GM12875 (cell line): ENCODE measurements at regions not wholly inside any gene's neighbourhood (a gene's known extent, or its start where the extent isn't known, plus 50 kb on each side); places are given as distances from the start of the nearest gene placed in this dataset.

ENCODE experiments used
- H3K4me3 ChIP-seq: one replicate; pipeline ENCODE4 v1.5.1; 2011; ENCODE audit warnings: low read depth, low read length, control low read depth
- TF ChIP-seq, protein P1 (sequence below): IDR thresholded peaks from 2 replicates; pipeline ENCODE4 v1.5.1; 2011; ENCODE audit warnings: low read depth, mild to moderate bottlenecking, control low read depth, inconsistent platforms, low read length, moderate library complexity, borderline replicate concordance; ENCODE audit not compliant: insufficient read depth

DNA sequence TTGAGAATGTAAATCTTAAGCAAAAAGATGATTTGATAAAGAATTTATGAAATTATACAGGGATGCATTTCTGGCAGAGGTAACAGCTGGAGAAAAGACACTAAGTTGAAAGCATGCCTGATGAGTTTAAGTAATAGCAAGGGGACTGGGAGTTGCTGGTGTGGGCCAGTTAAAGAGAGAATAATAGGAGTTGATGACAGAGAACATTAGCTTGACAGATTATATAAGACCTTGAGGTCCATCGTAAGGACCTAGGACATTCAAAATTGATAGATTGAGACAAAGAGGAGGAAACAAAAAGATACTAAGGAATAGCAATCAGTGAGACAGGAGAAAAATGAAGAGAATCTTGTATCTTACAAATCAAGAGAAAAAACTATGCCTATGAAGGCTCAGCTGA lies 84.7 kb upstream of the TMPRSS15 start:
- no peak overlapping the region for H3K4me3 ChIP-seq
- TF ChIP-seq, protein P1, sequence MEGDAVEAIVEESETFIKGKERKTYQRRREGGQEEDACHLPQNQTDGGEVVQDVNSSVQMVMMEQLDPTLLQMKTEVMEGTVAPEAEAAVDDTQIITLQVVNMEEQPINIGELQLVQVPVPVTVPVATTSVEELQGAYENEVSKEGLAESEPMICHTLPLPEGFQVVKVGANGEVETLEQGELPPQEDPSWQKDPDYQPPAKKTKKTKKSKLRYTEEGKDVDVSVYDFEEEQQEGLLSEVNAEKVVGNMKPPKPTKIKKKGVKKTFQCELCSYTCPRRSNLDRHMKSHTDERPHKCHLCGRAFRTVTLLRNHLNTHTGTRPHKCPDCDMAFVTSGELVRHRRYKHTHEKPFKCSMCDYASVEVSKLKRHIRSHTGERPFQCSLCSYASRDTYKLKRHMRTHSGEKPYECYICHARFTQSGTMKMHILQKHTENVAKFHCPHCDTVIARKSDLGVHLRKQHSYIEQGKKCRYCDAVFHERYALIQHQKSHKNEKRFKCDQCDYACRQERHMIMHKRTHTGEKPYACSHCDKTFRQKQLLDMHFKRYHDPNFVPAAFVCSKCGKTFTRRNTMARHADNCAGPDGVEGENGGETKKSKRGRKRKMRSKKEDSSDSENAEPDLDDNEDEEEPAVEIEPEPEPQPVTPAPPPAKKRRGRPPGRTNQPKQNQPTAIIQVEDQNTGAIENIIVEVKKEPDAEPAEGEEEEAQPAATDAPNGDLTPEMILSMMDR, result no peak

DNA sequence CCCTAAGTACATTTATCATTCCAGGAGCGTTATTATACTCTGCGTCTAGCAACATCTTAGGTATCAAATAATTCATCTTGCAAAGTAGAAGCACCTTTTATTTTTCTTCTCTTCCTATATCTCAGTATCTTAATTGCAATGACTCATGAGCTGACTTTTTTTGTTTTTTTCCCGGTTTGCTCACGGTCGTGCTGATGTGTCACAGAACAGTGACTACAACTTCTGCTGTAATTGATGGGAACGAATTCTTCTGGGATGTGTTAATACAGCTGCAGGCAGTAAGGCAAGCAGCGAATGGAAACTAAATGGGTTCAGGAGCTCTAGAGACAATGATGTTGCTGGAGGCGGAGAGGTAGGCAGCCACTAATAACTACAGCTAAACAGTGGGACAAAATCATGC lies 89.8 kb upstream of the TMPRSS15 start:
- TF ChIP-seq, protein P1, result no peak
- H3K4me3 ChIP-seq, result no peak overlapping the region

DNA sequence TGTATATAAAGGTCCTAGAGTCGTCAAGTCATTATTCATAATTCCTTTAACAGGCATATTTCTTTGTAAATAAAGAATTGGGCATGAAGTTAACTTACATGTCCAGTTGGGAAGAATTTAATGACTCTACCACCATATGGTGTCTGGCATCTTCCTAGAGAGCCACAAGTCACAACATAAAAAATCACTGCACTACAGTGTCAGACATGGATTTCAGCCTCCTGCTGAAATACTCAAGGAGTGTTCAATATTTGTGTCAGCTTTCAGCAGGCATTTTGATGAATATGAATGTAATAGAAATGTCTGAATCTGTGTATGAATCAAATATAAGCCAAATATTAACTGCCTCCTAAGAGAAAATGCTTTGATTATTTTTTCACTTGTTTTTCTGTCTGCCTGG lies 91.9 kb upstream of the TMPRSS15 start:
- TF ChIP-seq, protein P1, result no peak
- no peak overlapping the region for H3K4me3 ChIP-seq

DNA sequence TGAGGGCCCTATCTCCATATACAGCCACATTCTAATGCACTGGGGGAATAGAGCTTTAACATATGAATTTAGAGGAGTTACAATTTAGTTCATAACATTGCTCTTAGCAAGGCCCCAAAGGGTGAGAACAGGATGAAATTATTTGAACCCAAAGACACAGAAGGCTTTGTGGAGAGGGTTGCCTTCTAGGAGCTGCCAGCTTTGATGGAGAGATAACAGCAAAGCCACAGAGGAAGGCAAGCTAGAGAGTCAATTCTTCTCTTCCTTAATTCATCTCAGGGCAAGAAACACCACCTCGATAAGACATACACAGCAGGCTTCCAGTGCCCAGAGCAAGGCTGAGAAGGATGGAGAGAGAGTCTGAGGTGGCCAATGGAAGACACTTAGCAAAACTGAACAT lies 94.8 kb upstream of the TMPRSS15 start:
- TF ChIP-seq, protein P1, result no peak

DNA sequence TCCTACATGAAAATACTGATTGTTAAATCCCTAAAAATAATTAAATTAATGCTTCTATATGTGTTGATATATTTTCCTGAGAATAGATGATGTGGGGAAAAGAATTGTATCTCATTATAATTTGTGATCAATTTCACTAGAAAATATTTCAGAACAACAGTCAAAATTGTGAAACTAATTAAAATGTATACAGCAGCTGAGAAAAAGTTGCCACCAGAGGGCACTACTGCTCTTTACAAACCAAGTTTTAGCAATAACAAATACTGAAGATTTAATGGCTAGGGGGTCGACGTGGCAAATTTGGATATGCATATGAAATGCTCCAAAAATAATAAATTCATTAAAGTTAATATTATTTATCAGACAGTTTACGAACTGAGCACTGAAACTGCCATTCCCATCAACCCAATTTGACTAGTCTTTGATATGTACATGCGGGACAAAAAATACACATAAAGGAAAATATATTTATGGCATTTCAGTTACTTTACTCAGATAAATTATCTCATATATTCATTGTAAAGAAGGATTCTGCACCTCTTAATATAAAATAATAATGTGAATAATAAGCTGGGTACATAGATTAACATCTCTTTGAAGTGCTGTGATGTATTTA lies 96.3 kb upstream of the TMPRSS15 start:
- TF ChIP-seq, protein P1, result peak; percentile 20; the same call in 1 of the 2 replicates
- H3K4me3 ChIP-seq, result no peak overlapping the region

More for the DNA sequence above, 94.8 kb upstream of the TMPRSS15 start:
- no peak overlapping the region for H3K4me3 ChIP-seq

DNA sequence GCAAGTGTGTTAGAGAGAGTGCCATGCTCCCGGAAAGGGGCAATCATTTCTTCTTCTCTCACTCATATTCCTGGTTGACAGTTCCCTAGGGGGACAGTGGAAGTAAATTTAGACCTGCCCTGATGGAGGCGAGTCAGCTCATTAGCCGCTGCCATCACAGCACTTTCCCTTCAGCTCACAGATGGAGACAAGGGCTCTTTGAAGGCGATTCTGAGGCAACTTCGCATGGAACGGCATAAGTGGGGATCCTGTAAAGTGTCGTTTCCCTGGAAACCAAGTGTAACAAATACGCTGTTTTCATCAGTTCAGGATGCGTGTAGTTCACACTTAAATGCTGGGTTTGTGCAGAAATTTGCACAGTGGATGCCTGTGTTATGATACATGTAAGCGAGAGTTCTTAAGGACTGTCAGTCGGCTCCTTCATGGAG lies 114.5 kb upstream of the TMPRSS15 start:
- no peak overlapping the region for H3K4me3 ChIP-seq
- TF ChIP-seq, protein P1, result no peak

DNA sequence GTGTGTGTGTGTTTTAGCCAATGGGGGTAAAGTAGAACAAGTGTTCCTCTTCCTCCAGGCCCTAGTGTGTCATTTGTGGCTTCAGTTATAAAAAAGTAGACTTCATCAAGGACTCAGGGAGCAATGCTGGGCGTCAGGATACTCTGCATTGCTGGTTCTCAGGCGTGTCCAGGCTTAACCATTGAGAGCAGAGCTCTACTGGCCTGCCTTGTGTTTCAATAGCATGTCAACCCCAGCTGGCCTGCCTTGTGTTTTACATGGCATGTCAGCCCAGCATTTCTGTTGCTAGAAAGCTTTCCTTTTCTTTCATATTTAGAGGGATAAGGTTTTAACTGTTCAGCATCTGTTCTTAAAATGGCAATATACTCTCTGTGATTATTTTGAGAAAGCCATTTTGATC lies 117.6 kb upstream of the TMPRSS15 start:
- no peak overlapping the region for H3K4me3 ChIP-seq

More for the DNA sequence above, 117.6 kb upstream of the TMPRSS15 start:
- TF ChIP-seq, protein P1, result no peak
